GM18868 (cell line): ENCODE measurements at regions not wholly inside any gene's neighbourhood (a gene's known extent, or its start where the extent isn't known, plus 50 kb on each side); places are given as distances from the start of the nearest gene placed in this dataset.
"Not testable (repeated sequence)": the region's sequence is repeated elsewhere in the genome, so short reads cannot be mapped to it uniquely, and the experiment has no call there.

ENCODE experiments used
- ATAC-seq: cut with Tn5 transposase; IDR thresholded peaks from one replicate; pipeline ENCODE4 v1.9.1; 2021; ENCODE audit warnings: mild to moderate bottlenecking, moderate library complexity; ENCODE audit not compliant: unreplicated experiment

GRCh38 chr1:105467549-105467948, 1588.9 kb upstream of the PRMT6 start:
- ATAC-seq: no peak

GRCh38 chr1:105470541-105470940, 1585.9 kb upstream of the PRMT6 start:
- ATAC-seq: not testable (repeated sequence)

- no peak for ATAC-seq
Measured at GRCh38 chr1:105483436-105483835, 1573.0 kb upstream of the PRMT6 start.

DNA sequence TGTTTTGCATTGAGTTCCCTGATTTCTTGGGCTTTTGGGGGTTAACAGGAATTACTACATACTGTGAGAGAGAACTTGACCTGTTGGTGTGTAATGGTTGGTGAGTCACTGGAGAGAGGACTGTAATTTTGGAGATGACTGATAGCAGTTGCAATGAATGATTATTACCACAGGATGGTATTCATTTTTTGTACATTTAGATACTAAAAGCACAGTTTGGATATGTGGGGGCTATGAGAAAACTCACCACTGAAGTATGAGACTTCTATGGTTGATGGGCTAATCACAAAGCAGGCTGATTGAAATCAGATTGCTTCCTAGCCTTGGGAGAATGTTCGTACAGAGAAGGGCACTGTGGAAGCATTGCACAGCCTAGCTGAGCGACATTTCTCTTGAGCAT, 1571.3 kb upstream of the PRMT6 start:
- no peak for ATAC-seq

- ATAC-seq: no peak
Measured at GRCh38 chr1:105492921-105493320, 1563.6 kb upstream of the PRMT6 start.

DNA sequence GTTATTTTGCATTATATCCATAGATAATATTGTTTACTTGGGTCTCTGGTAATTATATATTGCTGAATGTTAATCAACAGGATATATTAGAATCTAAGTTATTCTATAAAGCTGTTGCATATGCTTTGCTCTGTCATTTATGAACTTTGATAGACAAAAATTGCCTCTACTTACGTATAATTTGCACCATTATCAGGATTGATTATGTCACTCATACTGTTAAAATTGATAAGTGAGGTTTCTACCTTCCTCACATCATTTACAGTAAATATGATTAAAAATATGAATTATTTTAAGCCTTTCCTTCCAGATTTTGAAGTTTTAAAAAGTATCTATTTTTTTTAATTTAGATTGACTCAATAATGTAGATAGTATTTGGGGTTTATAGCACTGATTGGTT, 1540.4 kb upstream of the PRMT6 start:
- no peak for ATAC-seq

GRCh38 chr1:105533996-105534395, 1522.5 kb upstream of the PRMT6 start:
- no peak for ATAC-seq

GRCh38 chr1:105544475-105544874, 1512.0 kb upstream of the PRMT6 start:
- ATAC-seq: no peak

DNA sequence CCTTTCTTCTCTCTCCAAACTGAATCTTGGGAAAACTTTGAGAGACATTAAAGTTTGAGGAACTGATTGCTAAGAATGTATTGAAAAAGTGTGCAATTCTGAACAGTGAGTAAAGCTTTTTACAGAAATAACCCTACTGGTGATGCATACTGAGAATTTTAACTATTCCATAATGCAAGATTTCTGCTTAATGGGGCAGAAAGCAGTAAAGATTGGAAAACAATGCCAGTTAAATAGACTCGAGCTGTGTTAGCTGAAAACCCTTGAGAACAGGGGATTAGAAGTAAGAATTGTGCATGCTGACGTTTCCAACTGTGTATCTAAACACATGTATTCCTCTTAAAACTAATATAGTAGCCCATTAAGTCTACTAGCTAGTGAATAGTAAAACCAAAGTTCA, 1500.2 kb upstream of the PRMT6 start:
- ATAC-seq: no peak

DNA sequence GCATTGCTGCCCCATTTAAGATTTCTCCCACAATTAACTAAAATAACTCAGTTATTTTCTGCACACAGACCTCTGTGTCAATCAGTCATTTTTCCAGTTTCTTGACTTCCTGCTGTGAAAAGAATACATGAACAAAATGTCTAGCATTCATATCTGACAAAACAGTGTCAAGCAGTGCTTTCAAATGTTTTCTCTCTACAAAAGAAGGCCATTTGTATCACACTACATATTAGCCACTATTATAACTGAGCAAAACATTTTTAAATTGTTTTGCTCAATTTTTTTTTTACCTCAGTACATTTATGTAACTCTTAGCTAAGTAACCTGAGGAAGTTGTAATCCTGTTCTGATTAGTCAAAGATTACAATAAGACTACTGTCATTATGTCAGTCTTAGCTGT, 1498.5 kb upstream of the PRMT6 start:
- no peak for ATAC-seq

GRCh38 chr1:105565006-105565405, 1491.5 kb upstream of the PRMT6 start:
- no peak for ATAC-seq

GRCh38 chr1:105585791-105586190, 1470.7 kb upstream of the PRMT6 start:
- no peak for ATAC-seq

GRCh38 chr1:105591681-105592080, 1464.8 kb upstream of the PRMT6 start:
- no peak for ATAC-seq

GRCh38 chr1:105608713-105609112, 1447.8 kb upstream of the PRMT6 start:
- no peak for ATAC-seq

- ATAC-seq: no peak
Measured at GRCh38 chr1:105626276-105626987, 1430.0 kb upstream of the PRMT6 start.

GRCh38 chr1:105631153-105631744, 1425.2 kb upstream of the PRMT6 start:
- ATAC-seq: not testable (repeated sequence)

DNA sequence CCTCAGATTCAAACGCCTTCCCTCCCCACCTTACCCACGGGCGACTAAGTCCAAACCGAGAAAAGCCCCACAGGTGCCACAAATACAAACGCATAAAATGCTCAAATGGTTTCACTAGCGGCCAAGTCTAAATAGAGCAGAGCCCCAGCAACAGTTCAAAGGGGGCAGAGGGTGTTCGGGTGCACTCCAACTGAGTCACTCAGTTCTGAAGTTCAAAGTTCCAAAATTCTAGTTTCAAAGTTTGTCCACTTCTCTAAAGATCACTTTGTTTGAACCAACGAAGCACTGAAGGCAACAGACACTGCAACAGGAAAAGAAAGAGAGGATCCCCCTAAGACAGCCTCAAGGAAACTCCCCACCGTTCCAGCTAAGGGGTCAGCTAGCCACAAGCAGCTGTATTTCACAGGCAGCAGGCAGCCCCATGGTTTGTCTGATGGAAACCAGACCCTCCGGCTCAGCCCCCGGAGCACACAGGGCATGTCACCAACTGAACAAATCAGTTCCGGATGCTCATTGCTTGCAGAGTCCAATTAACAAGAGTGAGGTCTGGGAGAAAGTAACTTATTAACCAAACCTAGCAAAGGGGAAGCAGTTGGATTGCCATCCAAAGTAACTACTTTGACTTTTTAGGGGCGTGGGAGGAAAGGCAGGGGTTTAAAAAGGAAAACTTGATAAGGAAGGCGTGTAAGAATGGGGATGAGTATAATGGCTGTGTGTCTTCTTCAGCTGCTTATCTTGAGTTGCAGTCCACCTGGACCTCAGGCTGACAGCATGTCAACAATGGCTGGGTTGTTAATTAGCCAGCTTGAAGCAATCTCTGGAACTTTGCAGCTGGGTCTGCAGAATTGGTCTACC, 1423.9 kb upstream of the PRMT6 start:
- no peak for ATAC-seq

DNA sequence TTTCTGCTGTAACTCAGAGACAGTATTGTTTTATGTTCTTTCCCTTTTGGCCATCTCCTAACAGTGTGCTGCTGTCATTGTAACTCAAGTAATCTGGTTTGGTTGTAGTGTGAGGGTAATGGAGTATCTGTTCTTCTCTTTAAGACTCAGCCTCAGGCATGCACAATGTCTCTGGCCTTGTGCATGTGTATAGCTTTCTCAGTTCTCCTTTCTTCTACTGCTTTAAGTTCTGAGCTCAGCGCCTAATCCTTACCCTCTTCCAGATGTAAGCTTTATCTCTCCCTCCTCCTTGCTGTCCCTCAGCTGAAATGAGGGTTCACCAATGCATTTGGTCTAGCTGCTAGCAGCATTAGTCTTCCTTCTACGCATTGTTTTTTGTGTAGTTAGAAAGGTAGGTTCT, 1420.4 kb upstream of the PRMT6 start:
- peak; percentile 45 for ATAC-seq

DNA sequence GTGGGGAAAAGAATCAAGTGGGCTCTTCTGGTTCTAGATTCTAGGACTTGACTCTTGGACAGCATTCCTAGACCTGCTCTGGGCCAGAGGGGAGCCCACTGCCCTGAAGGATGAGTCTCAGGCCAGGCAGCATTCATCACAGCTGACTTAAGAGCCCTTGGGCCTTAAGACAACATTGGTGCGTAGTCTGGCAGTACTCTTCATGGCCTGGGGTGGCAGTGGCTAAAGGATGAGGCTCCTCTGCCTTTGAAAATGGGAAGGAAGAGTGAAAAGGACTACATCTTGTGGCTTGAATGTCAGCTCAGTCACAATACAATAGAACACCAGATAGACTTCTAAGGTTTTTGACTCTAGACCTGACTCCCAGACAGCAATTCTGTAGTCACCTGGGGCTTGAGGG, 1415.1 kb upstream of the PRMT6 start:
- ATAC-seq: no peak

DNA sequence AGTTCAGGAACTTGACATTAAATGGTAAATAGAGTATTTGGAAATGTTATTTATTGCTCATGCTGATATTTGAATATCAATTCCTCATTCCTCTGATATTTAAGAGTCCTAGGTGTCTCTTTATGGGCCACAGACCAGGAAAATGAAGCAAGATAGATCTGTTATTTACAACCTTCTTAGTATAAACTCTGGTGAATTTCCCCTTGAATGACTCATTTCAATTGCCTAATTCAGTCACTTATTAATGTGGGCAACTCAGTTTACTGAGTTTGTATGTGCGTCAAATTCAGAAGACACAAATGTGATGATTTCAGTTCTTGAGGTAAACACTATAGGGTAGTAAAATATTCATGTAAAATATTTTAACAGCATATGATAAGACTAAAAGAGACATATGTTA, 1404.4 kb upstream of the PRMT6 start:
- ATAC-seq: no peak

- ATAC-seq: no peak
Measured at GRCh38 chr1:105655032-105655431, 1401.4 kb upstream of the PRMT6 start.

GRCh38 chr1:105664495-105664894, 1392.0 kb upstream of the PRMT6 start:
- ATAC-seq: no peak
